HepG2 (cell line): ENCODE measurements at regions not wholly inside any gene's neighbourhood (a gene's known extent, or its start where the extent isn't known, plus 50 kb on each side); places are given as distances from the start of the nearest gene placed in this dataset.

ENCODE experiments used
- ATAC-seq: fragments of 200-7000 bp; cut with Tn5 transposase; 3 replicates; pipeline ENCODE4 v1.9.1; 2020; ENCODE audit warnings: mild to moderate bottlenecking, moderate library complexity
- BruUV-seq: library from RNA; stranded (reverse); fragments of 400-500 nt; replicated peaks from 2 replicates; lab custom pipeline; 2021; lab: Mats Ljungman, UMichigan
- CTCF ChIA-PET: fragments of 300-600 bp; formaldehyde crosslinking; extraction: SDS; loops from one replicate; lab custom pipeline; 2021; ENCODE audit warnings: low total read pairs, inconsistent platforms, low intra/inter-chr PET ratio; lab: Yijun Ruan, JAX
- POLR2A ChIA-PET: fragments of 350-600 bp; sonication (Branson Sonifier 250); formaldehyde crosslinking; loops from one replicate; lab custom pipeline; 2020; ENCODE audit warnings: antibody characterized with exemption, inconsistent platforms; lab: Yijun Ruan, JAX
- DNase-seq: peaks from one replicate; pipeline ENCODE4 v3.0.0-alpha.2; 2015; ENCODE audit warnings: low spot score
- FAIRE-seq: peaks from 3 replicates; lab custom pipeline; 2011; peaks lifted over from hg19 to GRCh38; lab: Jason Lieb, UNC
- H2AFZ ChIP-seq: one replicate; pipeline ENCODE4 v1.6.1; 2011; ENCODE audit warnings: low read length, inconsistent platforms
- H3K27ac ChIP-seq: fragments of 300-600 bp; 3 replicates; pipeline ENCODE4 v1.8.0; 2011; ENCODE audit warnings: mixed run types, mild to moderate bottlenecking, mixed read lengths, low read length, inconsistent platforms; ENCODE audit not compliant: insufficient read depth; ENCODE audit errors: extremely low read length
- H3K27me3 ChIP-seq, 2 experiments: fragments of 200-600 bp in 1 of 2; 2 replicates in 1 of 2; 3 replicates in 1 of 2; pipeline versions ENCODE4 v1.6.0 to v1.8.0; 2011; ENCODE audit warnings: low read length in 2 of 2, mild to moderate bottlenecking in 2 of 2, moderate library complexity in 2 of 2, inconsistent platforms in 1 of 2; ENCODE audit not compliant: insufficient read depth in 2 of 2, control insufficient read depth in 1 of 2
- H3K36me3 ChIP-seq, 2 experiments: fragments of 200-600 bp in 1 of 2; replicated peaks in 1 of 2; 2 replicates in 1 of 2; 3 replicates in 1 of 2; pipeline versions ENCODE4 v1.5.1 to v1.8.0; 2011; ENCODE audit warnings: low read length in 2 of 2, inconsistent platforms in 1 of 2; ENCODE audit not compliant: insufficient read depth in 2 of 2, control insufficient read depth in 1 of 2
- H3K4me1 ChIP-seq: 2 replicates; pipeline ENCODE4 v1.5.1; 2012; ENCODE audit warnings: low read length, inconsistent platforms; ENCODE audit not compliant: insufficient read depth
- H3K4me2 ChIP-seq: 2 replicates; pipeline ENCODE4 v1.6.0; 2011; ENCODE audit warnings: low read depth, low read length, inconsistent platforms
- H3K4me3 ChIP-seq, 3 experiments: fragments of 200-600 bp in 1 of 3; sonication (generic), shearing (Covaris generic) in 1 of 3; replicated peaks in 1 of 3; 2 replicates each; pipeline ENCODE4 v1.5.1; 2011 to 2016; ENCODE audit warnings: low read length in 3 of 3, inconsistent platforms in 2 of 3, low read depth in 2 of 3, mild to moderate bottlenecking in 2 of 3, control low read depth in 1 of 3, mixed read lengths in 1 of 3; ENCODE audit not compliant: insufficient read depth in 1 of 3
- H3K79me2 ChIP-seq: one replicate; pipeline ENCODE4 v1.6.1; 2011; ENCODE audit warnings: low read length, inconsistent platforms; ENCODE audit not compliant: insufficient read depth
- H3K9ac ChIP-seq: 2 replicates; pipeline ENCODE4 v1.6.0; 2011; ENCODE audit warnings: mild to moderate bottlenecking, low read depth, low read length, inconsistent platforms; ENCODE audit not compliant: insufficient read depth
- H3K9me3 ChIP-seq: 2 replicates; pipeline ENCODE4 v1.5.1; 2012; ENCODE audit warnings: mild to moderate bottlenecking, low read length
- H4K20me1 ChIP-seq: 2 replicates; pipeline ENCODE4 v1.6.0; 2011; ENCODE audit warnings: inconsistent platforms, mild to moderate bottlenecking, low read length, moderate library complexity; ENCODE audit not compliant: insufficient read depth
- BORCS8-MEF2B ChIP-seq: sonication (generic); formaldehyde crosslinking; IDR thresholded peaks from 2 replicates; pipeline ENCODE4 v1.8.0; 2022; ENCODE audit warnings: mild to moderate bottlenecking, missing genetic modification reagents
- FOXK2 ChIP-seq: fragments of 450-650 bp; IDR thresholded peaks from 2 replicates; pipeline ENCODE4 v1.6.1; 2016
- POLR2AphosphoS2 ChIP-seq: IDR thresholded peaks from 2 replicates; pipeline ENCODE4 v1.6.1; 2011; ENCODE audit warnings: low read depth, low read length, improper control_type of control experiment
- TARDBP ChIP-seq: sonication (generic); formaldehyde crosslinking; IDR thresholded peaks from 2 replicates; pipeline ENCODE4 v1.8.0; 2022; ENCODE audit warnings: mild to moderate bottlenecking, missing genetic modification reagents
- ZNF253 ChIP-seq: sonication (generic); formaldehyde crosslinking; IDR thresholded peaks from 2 replicates; pipeline ENCODE4 v1.8.0; 2022; ENCODE audit warnings: mild to moderate bottlenecking, missing genetic modification reagents, borderline replicate concordance
- ZNF629 ChIP-seq: sonication (generic); formaldehyde crosslinking; conservative IDR thresholded peaks from 2 replicates; pipeline ENCODE4 v1.5.0; 2020; ENCODE audit warnings: missing genetic modification reagents
- WGBS: methylation state at CpG from one replicate; pipeline ENCODE4 v1.1.6; 2017; ENCODE audit warnings: low lambda C conversion rate; 5-methylcytosine and 5-hydroxymethylcytosine counted together
- in situ Hi-C: cut with HindIII; loops from 2 replicates; pipeline ENCODE4 v1.10.0; 2017; ENCODE audit warnings: low pct_unique_long_range_greater_than_20kb; ENCODE audit not compliant: extremely low pct_ligation_motif_present
- intact Hi-C: fragments of 100-400 bp; cut with micrococcal nuclease; formaldehyde crosslinking; loops from one replicate; pipeline ENCODE4 v1.10.0; 2022; ENCODE audit not compliant: unreplicated experiment
- TF ChIP-seq, protein P1 (sequence below), 2 experiments: fragments of 450-650 bp in 1 of 2; sonication (generic) in 1 of 2; formaldehyde crosslinking; IDR thresholded peaks; 2 replicates each; pipeline versions ENCODE4 v1.5.0 to v1.8.0; 2020 to 2022; ENCODE audit warnings: mild to moderate bottlenecking in 1 of 2, missing genetic modification reagents in 1 of 2
- TF ChIP-seq, protein P2 (sequence below): sonication (generic); formaldehyde crosslinking; IDR thresholded peaks from one replicate; pipeline ENCODE4 v1.5.1; 2020; ENCODE audit warnings: mild to moderate bottlenecking, missing genetic modification reagents; ENCODE audit errors: not compliant biosample characterization
- TF ChIP-seq, protein P3 (sequence below): sonication (generic); formaldehyde crosslinking; IDR thresholded peaks from 2 replicates; pipeline ENCODE4 v1.4.0; 2020; ENCODE audit warnings: missing genetic modification reagents; ENCODE audit errors: not compliant biosample characterization
- TF ChIP-seq, protein P4 (sequence below): sonication (generic); formaldehyde crosslinking; conservative IDR thresholded peaks from 2 replicates; pipeline ENCODE4 v1.8.1; 2023; ENCODE audit warnings: missing genetic modification reagents

DNA sequence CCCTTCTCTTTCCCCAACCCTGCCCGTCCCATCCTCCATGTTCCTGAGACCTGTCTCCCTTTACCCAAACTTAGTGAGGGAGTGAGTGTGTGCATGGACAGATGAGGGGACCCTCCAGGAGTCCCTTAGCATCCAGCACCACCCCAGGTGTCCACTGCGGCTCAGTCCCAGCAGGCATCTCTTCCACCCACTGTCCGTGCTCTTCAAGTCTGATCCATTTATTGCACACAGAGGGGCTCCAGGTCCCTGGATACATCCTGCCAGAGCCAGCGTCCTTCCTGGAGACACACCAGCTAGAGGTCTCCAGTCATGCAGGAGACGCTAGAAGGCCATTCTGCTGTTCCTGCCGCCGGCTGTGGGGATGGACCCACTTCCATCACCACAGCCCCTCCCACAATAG, 239.2 kb downstream of the ADGRD1 start:
- BruUV-seq, result no TSS peak
- Histone ChIP-seq H3K4me1 (no peaks in the 10 kb centered on the region), H3K36me3 (no peaks in the 10 kb centered on the region), H3K4me3 (no peak overlapping the region), H3K79me2 (no peaks in the 10 kb centered on the region), H3K27me3 (peaks cover 0 to 21% of the 10 kb centered on the region in 2 experiments; a peak in 2 of 5 replicates), H3K9ac (no peak overlapping the region), H2AFZ (no peak overlapping the region), H3K27ac (no peak overlapping the region), H3K9me3 (no peaks in the 10 kb centered on the region), H4K20me1 (no peaks in the 10 kb centered on the region), H3K4me2 (no peak overlapping the region)
- POLR2A ChIA-PET, result no interaction called here
- WGBS, result 0% methylated on average over 7 of the region's 7 CpGs
- in situ Hi-C loops (no loop called here), intact Hi-C loops (no loop called here)
- no peak for TF ChIP-seq ZNF253
- TF ChIP-seq, protein P1, sequence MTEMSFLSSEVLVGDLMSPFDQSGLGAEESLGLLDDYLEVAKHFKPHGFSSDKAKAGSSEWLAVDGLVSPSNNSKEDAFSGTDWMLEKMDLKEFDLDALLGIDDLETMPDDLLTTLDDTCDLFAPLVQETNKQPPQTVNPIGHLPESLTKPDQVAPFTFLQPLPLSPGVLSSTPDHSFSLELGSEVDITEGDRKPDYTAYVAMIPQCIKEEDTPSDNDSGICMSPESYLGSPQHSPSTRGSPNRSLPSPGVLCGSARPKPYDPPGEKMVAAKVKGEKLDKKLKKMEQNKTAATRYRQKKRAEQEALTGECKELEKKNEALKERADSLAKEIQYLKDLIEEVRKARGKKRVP (CRISPR knock-in tag; IDR thresholded peaks at IDR 0.05), result no peak
- TF ChIP-seq, protein P2, sequence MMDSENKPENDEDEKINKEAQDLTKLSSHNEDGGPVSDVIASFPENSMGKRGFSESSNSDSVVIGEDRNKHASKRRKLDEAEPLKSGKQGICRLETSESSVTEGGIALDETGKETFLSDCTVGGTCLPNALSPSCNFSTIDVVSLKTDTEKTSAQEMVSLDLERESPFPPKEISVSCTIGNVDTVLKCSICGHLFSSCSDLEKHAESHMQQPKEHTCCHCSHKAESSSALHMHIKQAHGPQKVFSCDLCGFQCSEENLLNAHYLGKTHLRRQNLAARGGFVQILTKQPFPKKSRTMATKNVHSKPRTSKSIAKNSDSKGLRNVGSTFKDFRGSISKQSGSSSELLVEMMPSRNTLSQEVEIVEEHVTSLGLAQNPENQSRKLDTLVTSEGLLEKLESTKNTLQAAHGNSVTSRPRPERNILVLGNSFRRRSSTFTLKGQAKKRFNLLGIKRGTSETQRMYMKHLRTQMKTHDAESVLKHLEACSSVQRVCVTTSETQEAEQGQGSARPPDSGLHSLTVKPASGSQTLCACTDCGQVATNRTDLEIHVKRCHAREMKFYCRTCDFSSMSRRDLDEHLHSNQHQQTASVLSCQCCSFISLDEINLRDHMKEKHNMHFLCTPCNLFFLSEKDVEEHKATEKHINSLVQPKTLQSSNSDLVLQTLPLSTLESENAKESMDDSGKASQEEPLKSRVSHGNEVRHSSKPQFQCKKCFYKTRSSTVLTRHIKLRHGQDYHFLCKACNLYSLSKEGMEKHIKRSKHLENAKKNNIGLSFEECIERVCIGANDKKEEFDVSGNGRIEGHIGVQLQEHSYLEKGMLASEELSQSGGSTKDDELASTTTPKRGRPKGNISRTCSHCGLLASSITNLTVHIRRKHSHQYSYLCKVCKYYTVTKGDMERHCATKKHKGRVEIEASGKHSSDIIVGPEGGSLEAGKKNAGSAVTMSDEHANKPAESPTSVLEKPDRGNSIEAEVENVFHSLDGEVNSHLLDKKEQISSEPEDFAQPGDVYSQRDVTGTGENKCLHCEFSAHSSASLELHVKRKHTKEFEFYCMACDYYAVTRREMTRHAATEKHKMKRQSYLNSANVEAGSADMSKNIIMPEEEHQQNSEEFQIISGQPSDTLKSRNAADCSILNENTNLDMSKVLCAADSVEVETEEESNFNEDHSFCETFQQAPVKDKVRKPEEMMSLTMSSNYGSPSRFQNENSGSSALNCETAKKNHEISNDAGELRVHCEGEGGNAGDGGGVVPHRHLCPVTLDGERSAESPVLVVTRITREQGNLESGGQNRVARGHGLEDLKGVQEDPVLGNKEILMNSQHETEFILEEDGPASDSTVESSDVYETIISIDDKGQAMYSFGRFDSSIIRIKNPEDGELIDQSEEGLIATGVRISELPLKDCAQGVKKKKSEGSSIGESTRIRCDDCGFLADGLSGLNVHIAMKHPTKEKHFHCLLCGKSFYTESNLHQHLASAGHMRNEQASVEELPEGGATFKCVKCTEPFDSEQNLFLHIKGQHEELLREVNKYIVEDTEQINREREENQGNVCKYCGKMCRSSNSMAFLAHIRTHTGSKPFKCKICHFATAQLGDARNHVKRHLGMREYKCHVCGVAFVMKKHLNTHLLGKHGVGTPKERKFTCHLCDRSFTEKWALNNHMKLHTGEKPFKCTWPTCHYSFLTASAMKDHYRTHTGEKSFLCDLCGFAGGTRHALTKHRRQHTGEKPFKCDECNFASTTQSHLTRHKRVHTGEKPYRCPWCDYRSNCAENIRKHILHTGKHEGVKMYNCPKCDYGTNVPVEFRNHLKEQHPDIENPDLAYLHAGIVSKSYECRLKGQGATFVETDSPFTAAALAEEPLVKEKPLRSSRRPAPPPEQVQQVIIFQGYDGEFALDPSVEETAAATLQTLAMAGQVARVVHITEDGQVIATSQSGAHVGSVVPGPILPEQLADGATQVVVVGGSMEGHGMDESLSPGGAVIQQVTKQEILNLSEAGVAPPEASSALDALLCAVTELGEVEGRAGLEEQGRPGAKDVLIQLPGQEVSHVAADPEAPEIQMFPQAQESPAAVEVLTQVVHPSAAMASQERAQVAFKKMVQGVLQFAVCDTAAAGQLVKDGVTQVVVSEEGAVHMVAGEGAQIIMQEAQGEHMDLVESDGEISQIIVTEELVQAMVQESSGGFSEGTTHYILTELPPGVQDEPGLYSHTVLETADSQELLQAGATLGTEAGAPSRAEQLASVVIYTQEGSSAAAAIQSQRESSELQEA (CRISPR knock-in tag), result no peak
- TF ChIP-seq BORCS8-MEF2B (CRISPR knock-in tag), result no peak
- no peak for TF ChIP-seq POLR2AphosphoS2
- TF ChIP-seq ZNF629 (CRISPR knock-in tag), result no peak
- no peak for TF ChIP-seq FOXK2
- no peak for TF ChIP-seq TARDBP (CRISPR knock-in tag)
- TF ChIP-seq, protein P3, sequence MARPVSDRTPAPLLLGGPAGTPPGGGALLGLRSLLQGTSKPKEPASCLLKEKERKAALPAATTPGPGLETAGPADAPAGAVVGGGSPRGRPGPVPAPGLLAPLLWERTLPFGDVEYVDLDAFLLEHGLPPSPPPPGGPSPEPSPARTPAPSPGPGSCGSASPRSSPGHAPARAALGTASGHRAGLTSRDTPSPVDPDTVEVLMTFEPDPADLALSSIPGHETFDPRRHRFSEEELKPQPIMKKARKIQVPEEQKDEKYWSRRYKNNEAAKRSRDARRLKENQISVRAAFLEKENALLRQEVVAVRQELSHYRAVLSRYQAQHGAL, result no peak
- TF ChIP-seq, protein P4, sequence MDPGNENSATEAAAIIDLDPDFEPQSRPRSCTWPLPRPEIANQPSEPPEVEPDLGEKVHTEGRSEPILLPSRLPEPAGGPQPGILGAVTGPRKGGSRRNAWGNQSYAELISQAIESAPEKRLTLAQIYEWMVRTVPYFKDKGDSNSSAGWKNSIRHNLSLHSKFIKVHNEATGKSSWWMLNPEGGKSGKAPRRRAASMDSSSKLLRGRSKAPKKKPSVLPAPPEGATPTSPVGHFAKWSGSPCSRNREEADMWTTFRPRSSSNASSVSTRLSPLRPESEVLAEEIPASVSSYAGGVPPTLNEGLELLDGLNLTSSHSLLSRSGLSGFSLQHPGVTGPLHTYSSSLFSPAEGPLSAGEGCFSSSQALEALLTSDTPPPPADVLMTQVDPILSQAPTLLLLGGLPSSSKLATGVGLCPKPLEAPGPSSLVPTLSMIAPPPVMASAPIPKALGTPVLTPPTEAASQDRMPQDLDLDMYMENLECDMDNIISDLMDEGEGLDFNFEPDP (CRISPR knock-in tag), result no peak
- CTCF ChIA-PET, result no interaction called here
- DNase-seq (no peak), FAIRE-seq (no peak), ATAC-seq (no peak)
